Effector memory CD4-positive, alpha-beta T cell (primary cell): ENCODE measurements at regions not wholly inside any gene's neighbourhood (a gene's known extent, or its start where the extent isn't known, plus 50 kb on each side); places are given as distances from the start of the nearest gene placed in this dataset.

Experiments used
- DNase-seq, 3 donors: peaks; one replicate each; pipeline ENCODE4 v3.0.0-alpha.2; 2020
- H3K27ac ChIP-seq: 2 replicates; pipeline ENCODE4 v1.7.0; 2013; ENCODE audit warnings: mild to moderate bottlenecking, low read length, moderate library complexity; ENCODE audit not compliant: insufficient read depth, poor library complexity, severe bottlenecking
- H3K27me3 ChIP-seq: replicated peaks from 2 replicates; pipeline ENCODE4 v1.7.0; 2013; ENCODE audit warnings: mild to moderate bottlenecking, low read length; ENCODE audit not compliant: insufficient read depth, control insufficient read depth, poor library complexity, severe bottlenecking
- H3K36me3 ChIP-seq: 2 replicates; pipeline ENCODE4 v1.7.0; 2013; ENCODE audit warnings: mild to moderate bottlenecking, low read length, moderate library complexity; ENCODE audit not compliant: control insufficient read depth, insufficient read depth
- H3K4me1 ChIP-seq: 2 replicates; pipeline ENCODE4 v1.7.0; 2013; ENCODE audit warnings: low read length, mild to moderate bottlenecking; ENCODE audit not compliant: control insufficient read depth, insufficient read depth, poor library complexity, severe bottlenecking
- H3K4me3 ChIP-seq: 2 replicates; pipeline ENCODE4 v1.7.0; 2013; ENCODE audit warnings: low read length, low read depth, mild to moderate bottlenecking; ENCODE audit not compliant: insufficient read depth, poor library complexity, severe bottlenecking
- H3K9me3 ChIP-seq: 2 replicates; pipeline ENCODE4 v1.7.0; 2013; ENCODE audit warnings: mild to moderate bottlenecking, low read length, moderate library complexity; ENCODE audit not compliant: control insufficient read depth

GRCh38 chr2:13018490-13018889 lies 301.8 kb downstream of the TRIB2 start:
- Histone ChIP-seq H3K27ac (no peak overlapping the region), H3K36me3 (no peaks in the 10 kb centered on the region), H3K4me3 (no peak overlapping the region), H3K27me3 (peaks cover 7% of the 10 kb centered on the region), H3K9me3 (no peaks in the 10 kb centered on the region), H3K4me1 (no peaks in the 10 kb centered on the region)
- DNase-seq: no peak

- no peak overlapping the region for H3K4me3 ChIP-seq
- H3K27me3 ChIP-seq: peaks cover 7% of the 10 kb centered on the region
- H3K36me3 ChIP-seq: no peaks in the 10 kb centered on the region
- DNase-seq: no peak
- no peak overlapping the region for H3K27ac ChIP-seq
- no peaks in the 10 kb centered on the region for H3K9me3 ChIP-seq
- H3K4me1 ChIP-seq: no peaks in the 10 kb centered on the region
Observed at GRCh38 chr2:13019781-13020180, 303.0 kb downstream of the TRIB2 start.

GRCh38 chr2:13020469-13020868 lies 303.7 kb downstream of the TRIB2 start:
- H3K4me1 ChIP-seq: no peaks in the 10 kb centered on the region
- H3K36me3 ChIP-seq: no peaks in the 10 kb centered on the region
- peaks cover 6% of the 10 kb centered on the region for H3K27me3 ChIP-seq
- H3K27ac ChIP-seq: no peak overlapping the region
- DNase-seq: no peak
- no peaks in the 10 kb centered on the region for H3K9me3 ChIP-seq
- H3K4me3 ChIP-seq: no peak overlapping the region

GRCh38 chr2:13021470-13021957 lies 304.8 kb downstream of the TRIB2 start:
- H3K4me3 ChIP-seq: no peak overlapping the region
- DNase-seq: no peak
- H3K9me3 ChIP-seq: no peaks in the 10 kb centered on the region
- H3K27ac ChIP-seq: no peak overlapping the region
- no peaks in the 10 kb centered on the region for H3K27me3 ChIP-seq
- no peaks in the 10 kb centered on the region for H3K36me3 ChIP-seq
- H3K4me1 ChIP-seq: no peaks in the 10 kb centered on the region

GRCh38 chr2:13030606-13031005 lies 313.9 kb downstream of the TRIB2 start:
- no peaks in the 10 kb centered on the region for H3K27me3 ChIP-seq
- no peaks in the 10 kb centered on the region for H3K9me3 ChIP-seq
- H3K4me1 ChIP-seq: no peaks in the 10 kb centered on the region
- no peak overlapping the region for H3K27ac ChIP-seq
- DNase-seq: no peak
- no peaks in the 10 kb centered on the region for H3K36me3 ChIP-seq
- no peak overlapping the region for H3K4me3 ChIP-seq

GRCh38 chr2:13034861-13035260 lies 318.1 kb downstream of the TRIB2 start:
- no peaks in the 10 kb centered on the region for H3K4me1 ChIP-seq
- H3K27me3 ChIP-seq: no peaks in the 10 kb centered on the region
- H3K4me3 ChIP-seq: no peak overlapping the region
- no peak overlapping the region for H3K27ac ChIP-seq
- no peaks in the 10 kb centered on the region for H3K36me3 ChIP-seq
- no peaks in the 10 kb centered on the region for H3K9me3 ChIP-seq
- no peak for DNase-seq

- H3K4me3 ChIP-seq: no peak overlapping the region
- H3K4me1 ChIP-seq: no peaks in the 10 kb centered on the region
- no peak overlapping the region for H3K27ac ChIP-seq
- no peaks in the 10 kb centered on the region for H3K27me3 ChIP-seq
- DNase-seq: no peak
- no peaks in the 10 kb centered on the region for H3K36me3 ChIP-seq
- H3K9me3 ChIP-seq: no peaks in the 10 kb centered on the region
Observed at GRCh38 chr2:13035866-13036265, 319.1 kb downstream of the TRIB2 start.

- H3K9me3 ChIP-seq: no peaks in the 10 kb centered on the region
- H3K27me3 ChIP-seq: no peaks in the 10 kb centered on the region
- H3K4me1 ChIP-seq: no peaks in the 10 kb centered on the region
- no peak overlapping the region for H3K27ac ChIP-seq
- no peaks in the 10 kb centered on the region for H3K36me3 ChIP-seq
- no peak for DNase-seq
- no peak overlapping the region for H3K4me3 ChIP-seq
Observed at GRCh38 chr2:13040043-13040442, 323.3 kb downstream of the TRIB2 start.

GRCh38 chr2:13046557-13047165 lies 329.9 kb downstream of the TRIB2 start:
- Histone ChIP-seq H3K27ac (no peak overlapping the region), H3K4me1 (no peaks in the 10 kb centered on the region), H3K36me3 (no peaks in the 10 kb centered on the region), H3K27me3 (no peaks in the 10 kb centered on the region), H3K9me3 (no peaks in the 10 kb centered on the region), H3K4me3 (no peak overlapping the region)
- DNase-seq: no peak

- Histone ChIP-seq H3K9me3 (no peaks in the 10 kb centered on the region), H3K4me3 (no peak overlapping the region), H3K27ac (no peak overlapping the region), H3K4me1 (no peaks in the 10 kb centered on the region), H3K27me3 (no peaks in the 10 kb centered on the region), H3K36me3 (no peaks in the 10 kb centered on the region)
- no peak for DNase-seq
Observed at GRCh38 chr2:13050764-13051163, 334.0 kb downstream of the TRIB2 start.
